ENCODE measurements at regions not wholly inside any gene's neighbourhood (a gene's known extent, or its start where the extent isn't known, plus 50 kb on each side); places are given as distances from the start of the nearest gene placed in this dataset.

- Histone ChIP-seq H3K4me3 (no peak overlapping the region), H3K27ac (peak overlapping the region in 1 of 2 donors; percentile 20)
- no peak for TF ChIP-seq CTCF (IDR thresholded peaks at IDR 0.05)
- DNase-seq (ENCODE audit: low spot score): no peak
Observed at GRCh38 chr2:204468746-204469429, 76.4 kb upstream of the PARD3B start.

GRCh38 chr2:204470178-204470620 is 75.1 kb upstream of the PARD3B start:
- Histone ChIP-seq H3K27ac (no peak overlapping the region), H3K4me3 (no peak overlapping the region)
- DNase-seq (ENCODE audit: low spot score): no peak
- TF ChIP-seq CTCF (IDR thresholded peaks at IDR 0.05): no peak

GRCh38 chr2:204470621-204471196 is 74.6 kb upstream of the PARD3B start:
- DNase-seq (ENCODE audit: low spot score): no peak
- Histone ChIP-seq H3K27ac (no peak overlapping the region), H3K4me3 (no peak overlapping the region)
- no peak for TF ChIP-seq CTCF (IDR thresholded peaks at IDR 0.05)

GRCh38 chr2:204472375-204472774 is 72.9 kb upstream of the PARD3B start:
- TF ChIP-seq CTCF (IDR thresholded peaks at IDR 0.05): no peak
- no peak overlapping the region for H3K4me3 ChIP-seq

GRCh38 chr2:204473224-204473623 is 72.1 kb upstream of the PARD3B start:
- DNase-seq (ENCODE audit: low spot score): no peak
- Histone ChIP-seq H3K27ac (no peak overlapping the region), H3K4me3 (no peak overlapping the region)
- no peak for TF ChIP-seq CTCF (IDR thresholded peaks at IDR 0.05)

More at GRCh38 chr2:204472375-204472774, 72.9 kb upstream of the PARD3B start:
- no peak overlapping the region for H3K27ac ChIP-seq
- DNase-seq (ENCODE audit: low spot score): no peak

GRCh38 chr2:204475399-204475798 is 69.9 kb upstream of the PARD3B start:
- Histone ChIP-seq H3K27ac (no peak overlapping the region), H3K4me3 (no peak overlapping the region)
- DNase-seq (ENCODE audit: low spot score): no peak
- TF ChIP-seq CTCF (IDR thresholded peaks at IDR 0.05): no peak

GRCh38 chr2:204477358-204477950 is 67.8 kb upstream of the PARD3B start:
- DNase-seq (ENCODE audit: low spot score): no peak
- no peak for TF ChIP-seq CTCF (IDR thresholded peaks at IDR 0.05)
- Histone ChIP-seq H3K4me3 (no peak overlapping the region), H3K27ac (no peak overlapping the region)
